ENCODE measurements at regions not wholly inside any gene's neighbourhood (a gene's known extent, or its start where the extent isn't known, plus 50 kb on each side); places are given as distances from the start of the nearest gene placed in this dataset.

- Histone ChIP-seq H3K79me2 (ENCODE audit: control insufficient read depth in 1 of 2, insufficient read depth in 2 of 2, low read length in 2 of 2) (no peaks in the 10 kb centered on the region), H2BK120ac (replicated peaks; ENCODE audit: low read depth, low read length) (no peak overlapping the region), H3K9me3 (ENCODE audit: insufficient read depth in 2 of 2, low read depth in 1 of 2, low read length in 1 of 2) (no peaks in the 10 kb centered on the region), H3K4me3 (ENCODE audit: extremely low read depth in 1 of 4, insufficient read depth in 2 of 4, low read depth in 3 of 4, low read length in 4 of 4) (no peak overlapping the region), H2BK12ac (ENCODE audit: low read depth, low read length) (no peak overlapping the region), H3K56ac (replicated peaks; ENCODE audit: insufficient read length, low read depth, low read length) (no peak overlapping the region), H3K27ac (ENCODE audit: low read depth, low read length) (no peak overlapping the region), H3K14ac (ENCODE audit: insufficient read length) (no peak overlapping the region), H3K79me1 (ENCODE audit: low read depth, low read length) (no peaks in the 10 kb centered on the region), H2BK15ac (ENCODE audit: low read length) (no peak overlapping the region), H3K4me1 (replicated peaks in 1 of 4; ENCODE audit: control insufficient read depth in 3 of 4, insufficient read depth in 4 of 4, low read length in 3 of 4) (peaks cover 0 to 13% (median 5%) of the 10 kb centered on the region in 4 experiments; a peak in 4 of 7 replicates), H3K27me3 (replicated peaks in 1 of 4; ENCODE audit: control insufficient read depth in 3 of 4, extremely low read depth in 1 of 4, insufficient read depth in 3 of 4, low read length in 3 of 4) (peaks cover 0 to 4% (median 0%) of the 10 kb centered on the region in 4 experiments; a peak in 2 of 7 replicates), H2AK5ac (ENCODE audit: low read depth, low read length) (no peak overlapping the region), H3K9ac (replicated peaks in 1 of 4; ENCODE audit: extremely low read depth in 1 of 4, low read depth in 3 of 4, low read length in 3 of 4) (no peak overlapping the region), H4K5ac (ENCODE audit: insufficient read length, low read depth, low read length) (no peak overlapping the region), H4K20me1 (replicated peaks in 1 of 2; ENCODE audit: control insufficient read depth in 1 of 2, insufficient read depth in 2 of 2, low read length in 2 of 2) (no peaks in the 10 kb centered on the region), H4K91ac (replicated peaks; ENCODE audit: insufficient read length, low read length) (no peak overlapping the region), H3K23me2 (ENCODE audit: low read depth, low read length) (no peaks in the 10 kb centered on the region; the same call in 1 of the 2 replicates), H3K4ac (replicated peaks; ENCODE audit: insufficient read length, low read depth, low read length) (no peak overlapping the region), H4K8ac (ENCODE audit: extremely low read depth, insufficient read depth, low read length) (no peak overlapping the region), H3K18ac (ENCODE audit: extremely low read depth, low read length) (no peak overlapping the region), H3K36me3 (ENCODE audit: control insufficient read depth in 2 of 4, insufficient read depth in 4 of 4, low read length in 3 of 4) (no peaks in the 10 kb centered on the region), H3K4me2 (ENCODE audit: insufficient read depth in 1 of 2, low read depth in 2 of 2, low read length in 2 of 2) (no peak overlapping the region), H2BK20ac (ENCODE audit: low read length) (no peak overlapping the region), H2AFZ (ENCODE audit: low read length) (no peak overlapping the region), H2BK5ac (ENCODE audit: low read depth, low read length) (no peak overlapping the region), H3K23ac (ENCODE audit: insufficient read length) (no peak overlapping the region)
- no peak for TF ChIP-seq ATF3 (IDR thresholded peaks at IDR 0.05; ENCODE audit: insufficient read depth, low read depth, low read length)
- no peak for TF ChIP-seq ATF2 (IDR thresholded peaks at IDR 0.05; ENCODE audit: low read length)
- no peak for TF ChIP-seq EZH2 (IDR thresholded peaks at IDR 0.05; ENCODE audit: low read depth, low read length, severe bottlenecking)
- TF ChIP-seq SP2 (IDR thresholded peaks at IDR 0.05; ENCODE audit: low read length) = no peak
- no peak for TF ChIP-seq FOSL1 (IDR thresholded peaks at IDR 0.05; ENCODE audit: insufficient read depth, low read depth, low read length)
- no peak for TF ChIP-seq RAD21 (IDR thresholded peaks at IDR 0.05 in 1 of 2, conservative IDR thresholded peaks at IDR 0.05 in 1 of 2; ENCODE audit: low read depth in 2 of 2, low read length in 2 of 2)
- no peak for TF ChIP-seq BCL11A (IDR thresholded peaks at IDR 0.05; ENCODE audit: low read depth in 2 of 2, low read length in 2 of 2)
- FAIRE-seq = no peak
- no peak for DNase-seq (ENCODE audit: low read depth in 1 of 2, low spot score in 2 of 2)
- ChIA-PET POLR2A (ENCODE audit: partially characterized antibody) (no interaction called here), CTCF (ENCODE audit: partially characterized antibody) (no interaction called here)
- 87% methylated on average over 7 of the region's 8 CpGs; no CpG with 5 or more reads in 1 of the 2 experiments for WGBS, 2 experiments (ENCODE audit: extremely low coverage in 1 of 2, insufficient coverage in 1 of 2, insufficient read length in 1 of 2, insufficient replicate concordance in 2 of 2, low coverage in 1 of 2, low lambda C conversion rate in 2 of 2, missing lambda C conversion rate in 1 of 2)
These were observed 176.0 kb downstream of the SHOX start for GRCh38 chrX:806586-806985.

All from H1 (cell line).